ENCODE measurements at regions not wholly inside any gene's neighbourhood (a gene's known extent, or its start where the extent isn't known, plus 50 kb on each side); places are given as distances from the start of the nearest gene placed in this dataset.

DNA sequence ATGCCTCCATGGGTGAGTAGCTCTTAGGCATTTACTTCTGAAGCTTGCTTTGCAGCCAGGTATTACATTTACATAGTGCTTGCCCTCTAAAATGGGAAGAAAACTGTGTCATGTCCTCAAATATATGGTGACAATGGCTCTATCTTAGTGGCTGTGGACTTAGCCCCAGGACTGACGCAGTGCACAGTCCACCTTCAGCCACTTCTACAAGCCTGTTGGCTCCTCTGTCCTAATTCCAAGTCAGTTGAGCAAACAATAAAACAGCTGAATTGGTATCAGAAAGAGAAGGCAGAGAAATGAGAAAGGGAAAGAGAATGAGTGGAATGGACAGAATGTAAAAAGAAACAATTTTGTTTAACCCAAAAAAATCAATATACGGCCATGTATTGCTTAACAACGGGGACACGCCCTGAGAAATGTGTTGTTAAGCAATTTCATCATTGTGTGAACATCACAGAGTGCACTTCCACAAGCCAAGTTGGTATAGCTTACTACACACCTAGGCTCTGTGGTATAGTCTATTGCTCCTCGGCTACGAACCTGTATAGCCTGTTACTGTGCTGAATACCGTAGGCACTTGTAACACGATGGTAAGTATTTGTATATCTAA lies 93.5 kb downstream of the GRIN2B start:
- Histone ChIP-seq H3K18ac (ENCODE audit: low read length) (no peak overlapping the region), H3K79me1 (ENCODE audit: low read length) (no peaks in the 10 kb centered on the region), H2BK5ac (ENCODE audit: low read length) (no peak overlapping the region), H2BK120ac (ENCODE audit: low read depth, low read length) (no peak overlapping the region), H3K4me2 (ENCODE audit: low read length) (no peak overlapping the region), H3K4ac (ENCODE audit: low read depth, low read length) (no peak overlapping the region), H3K9ac (ENCODE audit: low read length) (no peak overlapping the region), H3K27me3 (ENCODE audit: insufficient read depth, low read length, poor library complexity) (no peaks in the 10 kb centered on the region), H3K4me3 (ENCODE audit: low read length) (no peak overlapping the region), H2AK5ac (ENCODE audit: low read length) (no peak overlapping the region), H3K36me3 (ENCODE audit: control insufficient read depth, insufficient read depth, low read length) (no peaks in the 10 kb centered on the region), H3K79me2 (ENCODE audit: control insufficient read depth, insufficient read depth, low read length) (no peaks in the 10 kb centered on the region), H3K56ac (ENCODE audit: low read length) (no peak overlapping the region), H3K27ac (ENCODE audit: low read depth, low read length) (no peak overlapping the region), H3K4me1 (ENCODE audit: control insufficient read depth, low read depth, low read length) (no peaks in the 10 kb centered on the region), H2BK15ac (replicated peaks; ENCODE audit: low read depth) (no peak overlapping the region), H4K5ac (ENCODE audit: low read length) (no peak overlapping the region), H4K8ac (ENCODE audit: low read depth, low read length) (no peak overlapping the region), H3K23ac (ENCODE audit: low read length) (no peak overlapping the region)
- no CpG with 5 or more reads among the region's 8 CpGs for WGBS (ENCODE audit: extremely low coverage, insufficient coverage, low lambda C conversion rate)
- no peak for DNase-seq

DNA sequence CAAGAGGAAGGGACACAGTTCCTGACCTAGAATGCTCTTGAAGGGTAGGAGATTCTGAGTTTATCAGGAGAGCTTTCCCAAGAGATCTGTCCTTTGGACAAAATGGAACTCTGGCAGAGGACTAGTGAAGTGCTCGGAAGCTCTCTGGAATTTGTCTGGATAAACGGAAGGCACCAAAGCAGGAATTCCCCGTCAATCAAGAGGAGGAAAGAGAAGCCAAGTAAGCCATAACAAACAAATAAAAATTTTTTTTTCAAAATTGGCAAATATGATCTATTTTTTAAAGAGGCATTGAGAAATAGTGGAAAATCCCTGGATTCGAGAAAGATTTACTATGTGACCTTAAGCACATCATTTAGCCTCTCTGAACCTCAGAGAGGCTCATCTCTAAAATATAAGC lies 99.2 kb downstream of the GRIN2B start:
- no peaks in the 10 kb centered on the region for H3K4me1 ChIP-seq (ENCODE audit: control insufficient read depth, low read depth, low read length)
- no peaks in the 10 kb centered on the region for H3K79me1 ChIP-seq (ENCODE audit: low read length)
- no peak overlapping the region for H3K9ac ChIP-seq (ENCODE audit: low read length)
- H4K5ac ChIP-seq (ENCODE audit: low read length): no peak overlapping the region
- no peak overlapping the region for H2BK15ac ChIP-seq (replicated peaks; ENCODE audit: low read depth)
- no peak overlapping the region for H3K23ac ChIP-seq (ENCODE audit: low read length)
- no peak overlapping the region for H2BK120ac ChIP-seq (ENCODE audit: low read depth, low read length)
- no CpG with 5 or more reads among the region's 4 CpGs for WGBS (ENCODE audit: extremely low coverage, insufficient coverage, low lambda C conversion rate)
- no peaks in the 10 kb centered on the region for H3K36me3 ChIP-seq (ENCODE audit: control insufficient read depth, insufficient read depth, low read length)
- H4K8ac ChIP-seq (ENCODE audit: low read depth, low read length): no peak overlapping the region
- no peak overlapping the region for H3K4me3 ChIP-seq (ENCODE audit: low read length)
- H2BK5ac ChIP-seq (ENCODE audit: low read length): no peak overlapping the region
- H2AK5ac ChIP-seq (ENCODE audit: low read length): no peak overlapping the region
- no peak for DNase-seq
- H3K56ac ChIP-seq (ENCODE audit: low read length): no peak overlapping the region
- H3K18ac ChIP-seq (ENCODE audit: low read length): no peak overlapping the region
- no peak overlapping the region for H3K4ac ChIP-seq (ENCODE audit: low read depth, low read length)
- H3K27me3 ChIP-seq (ENCODE audit: insufficient read depth, low read length, poor library complexity): no peaks in the 10 kb centered on the region
- no peaks in the 10 kb centered on the region for H3K79me2 ChIP-seq (ENCODE audit: control insufficient read depth, insufficient read depth, low read length)
- no peak overlapping the region for H3K4me2 ChIP-seq (ENCODE audit: low read length)
- no peak overlapping the region for H3K27ac ChIP-seq (ENCODE audit: low read depth, low read length)

DNA sequence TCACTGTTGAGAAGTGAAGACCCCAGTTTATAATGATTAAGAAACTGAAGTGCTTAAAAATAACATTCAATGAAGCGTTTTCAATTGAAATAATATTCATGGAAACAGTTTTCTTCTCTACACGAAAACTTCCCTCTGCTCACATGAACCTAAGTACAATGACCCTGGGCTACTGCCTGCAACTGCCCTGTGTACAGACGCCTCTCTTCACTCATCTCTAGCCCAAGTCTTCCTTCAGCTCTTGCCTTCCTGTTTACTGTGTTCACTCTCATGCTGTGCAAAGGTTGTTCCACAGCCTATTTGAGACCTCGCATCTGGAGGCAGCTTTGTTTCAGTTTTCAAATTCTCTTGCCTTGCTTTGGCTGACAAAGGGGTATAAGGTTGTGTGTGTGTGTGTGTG lies 100.8 kb downstream of the GRIN2B start:
- Histone ChIP-seq H3K4me2 (ENCODE audit: low read length) (no peak overlapping the region), H3K36me3 (ENCODE audit: control insufficient read depth, insufficient read depth, low read length) (no peaks in the 10 kb centered on the region), H3K27ac (ENCODE audit: low read depth, low read length) (no peak overlapping the region), H3K79me1 (ENCODE audit: low read length) (no peaks in the 10 kb centered on the region), H4K5ac (ENCODE audit: low read length) (no peak overlapping the region), H2BK15ac (replicated peaks; ENCODE audit: low read depth) (no peak overlapping the region), H3K79me2 (ENCODE audit: control insufficient read depth, insufficient read depth, low read length) (no peaks in the 10 kb centered on the region), H2BK120ac (ENCODE audit: low read depth, low read length) (no peak overlapping the region), H3K56ac (ENCODE audit: low read length) (no peak overlapping the region), H3K9ac (ENCODE audit: low read length) (no peak overlapping the region), H3K4me1 (ENCODE audit: control insufficient read depth, low read depth, low read length) (no peaks in the 10 kb centered on the region), H3K23ac (ENCODE audit: low read length) (no peak overlapping the region), H2BK5ac (ENCODE audit: low read length) (no peak overlapping the region), H3K18ac (ENCODE audit: low read length) (no peak overlapping the region), H3K4ac (ENCODE audit: low read depth, low read length) (no peak overlapping the region), H4K8ac (ENCODE audit: low read depth, low read length) (no peak overlapping the region), H2AK5ac (ENCODE audit: low read length) (no peak overlapping the region), H3K4me3 (ENCODE audit: low read length) (no peak overlapping the region), H3K27me3 (ENCODE audit: insufficient read depth, low read length, poor library complexity) (no peaks in the 10 kb centered on the region)
- no CpG with 5 or more reads among the region's 4 CpGs for WGBS (ENCODE audit: extremely low coverage, insufficient coverage, low lambda C conversion rate)
- no peak for DNase-seq

DNA sequence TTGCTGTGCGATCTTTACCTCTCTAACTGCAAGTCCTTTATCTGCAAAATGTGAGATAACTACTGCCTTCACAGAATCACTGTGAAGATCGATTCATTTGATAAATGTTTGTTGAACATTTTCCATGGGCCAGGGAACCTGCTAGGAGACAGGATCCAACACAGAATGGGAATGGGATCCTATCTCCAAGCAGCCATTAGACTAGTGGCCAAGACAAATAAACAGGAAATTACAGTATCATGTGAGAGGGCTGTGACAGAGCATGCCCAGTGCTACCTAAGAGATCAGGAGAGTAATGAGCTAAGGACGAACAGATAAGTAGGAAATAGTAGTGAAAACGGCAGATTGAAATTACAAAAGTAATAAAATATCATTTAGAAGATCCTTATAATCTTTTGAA lies 105.7 kb downstream of the GRIN2B start:
- Histone ChIP-seq H2AK5ac (ENCODE audit: low read length) (no peak overlapping the region), H2BK5ac (ENCODE audit: low read length) (no peak overlapping the region), H3K4me1 (ENCODE audit: control insufficient read depth, low read depth, low read length) (no peaks in the 10 kb centered on the region), H3K23ac (ENCODE audit: low read length) (no peak overlapping the region), H3K4me3 (ENCODE audit: low read length) (no peak overlapping the region), H2BK120ac (ENCODE audit: low read depth, low read length) (no peak overlapping the region), H3K79me1 (ENCODE audit: low read length) (no peaks in the 10 kb centered on the region), H3K4ac (ENCODE audit: low read depth, low read length) (no peak overlapping the region), H3K4me2 (ENCODE audit: low read length) (no peak overlapping the region), H3K9ac (ENCODE audit: low read length) (no peak overlapping the region), H2BK15ac (replicated peaks; ENCODE audit: low read depth) (no peak overlapping the region), H3K79me2 (ENCODE audit: control insufficient read depth, insufficient read depth, low read length) (no peaks in the 10 kb centered on the region), H3K18ac (ENCODE audit: low read length) (no peak overlapping the region), H4K8ac (ENCODE audit: low read depth, low read length) (no peak overlapping the region), H3K27ac (ENCODE audit: low read depth, low read length) (no peak overlapping the region), H3K56ac (ENCODE audit: low read length) (no peak overlapping the region), H4K5ac (ENCODE audit: low read length) (no peak overlapping the region), H3K36me3 (ENCODE audit: control insufficient read depth, insufficient read depth, low read length) (no peaks in the 10 kb centered on the region), H3K27me3 (ENCODE audit: insufficient read depth, low read length, poor library complexity) (no peaks in the 10 kb centered on the region)
- no CpG with 5 or more reads among the region's 4 CpGs for WGBS (ENCODE audit: extremely low coverage, insufficient coverage, low lambda C conversion rate)
- peak; percentile 61 for DNase-seq

DNA sequence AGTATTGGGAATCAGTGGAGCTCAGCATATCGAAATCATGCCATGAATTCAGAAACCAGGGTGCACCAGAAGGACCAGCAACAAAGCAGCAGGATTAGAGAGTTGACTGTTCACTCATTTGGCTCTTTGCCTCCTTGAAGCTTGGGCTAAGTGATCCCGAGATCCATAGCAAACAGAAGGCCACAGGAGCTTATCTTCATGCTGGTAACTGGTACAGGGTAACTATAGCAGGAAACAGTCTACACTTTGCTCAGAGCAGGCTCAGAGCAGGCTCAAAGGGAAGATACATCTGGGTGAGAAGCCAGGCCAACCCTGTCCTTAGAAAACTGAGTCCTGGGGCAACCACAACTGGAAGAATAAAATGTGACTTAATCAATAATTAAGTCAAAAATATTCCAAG lies 111.1 kb downstream of the GRIN2B start:
- Histone ChIP-seq H4K5ac (ENCODE audit: low read length) (no peak overlapping the region), H3K4me1 (ENCODE audit: control insufficient read depth, low read depth, low read length) (no peaks in the 10 kb centered on the region), H3K4me2 (ENCODE audit: low read length) (no peak overlapping the region), H3K27ac (ENCODE audit: low read depth, low read length) (no peak overlapping the region), H4K8ac (ENCODE audit: low read depth, low read length) (no peak overlapping the region), H3K27me3 (ENCODE audit: insufficient read depth, low read length, poor library complexity) (no peaks in the 10 kb centered on the region), H3K18ac (ENCODE audit: low read length) (no peak overlapping the region), H2BK5ac (ENCODE audit: low read length) (no peak overlapping the region), H2AK5ac (ENCODE audit: low read length) (no peak overlapping the region), H3K79me2 (ENCODE audit: control insufficient read depth, insufficient read depth, low read length) (no peaks in the 10 kb centered on the region), H3K79me1 (ENCODE audit: low read length) (no peaks in the 10 kb centered on the region), H2BK120ac (ENCODE audit: low read depth, low read length) (no peak overlapping the region), H3K56ac (ENCODE audit: low read length) (no peak overlapping the region), H3K23ac (ENCODE audit: low read length) (no peak overlapping the region), H3K36me3 (ENCODE audit: control insufficient read depth, insufficient read depth, low read length) (no peaks in the 10 kb centered on the region), H3K4me3 (ENCODE audit: low read length) (no peak overlapping the region), H3K9ac (ENCODE audit: low read length) (no peak overlapping the region), H2BK15ac (replicated peaks; ENCODE audit: low read depth) (no peak overlapping the region), H3K4ac (ENCODE audit: low read depth, low read length) (no peak overlapping the region)
- no peak for DNase-seq
- no CpG with 5 or more reads among the region's 2 CpGs for WGBS (ENCODE audit: extremely low coverage, insufficient coverage, low lambda C conversion rate)

DNA sequence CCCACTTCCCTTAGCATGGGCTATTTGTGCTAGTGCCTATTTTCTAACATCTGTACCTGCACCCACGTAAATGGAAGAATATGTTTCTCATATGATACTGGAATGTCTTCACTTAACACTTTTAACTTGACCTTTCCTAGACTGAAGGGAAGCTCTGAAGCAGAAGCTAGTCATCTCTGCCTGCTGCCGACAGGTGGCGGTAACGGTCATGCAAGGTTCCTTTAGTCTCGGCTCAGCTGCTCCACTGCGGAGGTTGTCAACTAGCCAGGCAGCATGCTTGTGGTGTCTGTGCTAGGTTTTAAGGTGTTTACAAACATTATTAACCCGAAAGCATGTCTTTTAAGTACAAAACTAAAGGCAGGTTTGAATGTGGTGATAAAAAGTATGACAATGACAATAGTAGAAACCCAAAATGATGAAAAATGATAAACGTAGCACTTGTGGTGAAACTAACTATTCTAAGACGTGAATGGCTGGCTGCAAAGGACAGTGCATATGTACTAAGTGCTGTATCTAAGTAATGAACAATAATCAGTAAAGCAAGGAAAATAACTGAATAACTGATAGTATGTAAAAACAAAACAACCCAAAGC lies 117.2 kb downstream of the GRIN2B start:
- H4K5ac ChIP-seq (ENCODE audit: low read length): no peak overlapping the region
- H3K4me3 ChIP-seq (ENCODE audit: low read length): no peak overlapping the region
- H3K79me2 ChIP-seq (ENCODE audit: control insufficient read depth, insufficient read depth, low read length): no peaks in the 10 kb centered on the region
- no peak overlapping the region for H3K56ac ChIP-seq (ENCODE audit: low read length)
- no peak overlapping the region for H3K27ac ChIP-seq (ENCODE audit: low read depth, low read length)
- no peak overlapping the region for H3K9ac ChIP-seq (ENCODE audit: low read length)
- H3K36me3 ChIP-seq (ENCODE audit: control insufficient read depth, insufficient read depth, low read length): no peaks in the 10 kb centered on the region
- DNase-seq: peak; percentile 83
- H3K4me1 ChIP-seq (ENCODE audit: control insufficient read depth, low read depth, low read length): no peaks in the 10 kb centered on the region
- no peaks in the 10 kb centered on the region for H3K27me3 ChIP-seq (ENCODE audit: insufficient read depth, low read length, poor library complexity)
- no peak overlapping the region for H2BK5ac ChIP-seq (ENCODE audit: low read length)
- H3K79me1 ChIP-seq (ENCODE audit: low read length): no peaks in the 10 kb centered on the region
- no peak overlapping the region for H3K4ac ChIP-seq (ENCODE audit: low read depth, low read length)
- H2BK120ac ChIP-seq (ENCODE audit: low read depth, low read length): no peak overlapping the region
- no peak overlapping the region for H3K4me2 ChIP-seq (ENCODE audit: low read length)
- no peak overlapping the region for H3K18ac ChIP-seq (ENCODE audit: low read length)
- no CpG with 5 or more reads among the region's 9 CpGs for WGBS (ENCODE audit: extremely low coverage, insufficient coverage, low lambda C conversion rate)
- H3K23ac ChIP-seq (ENCODE audit: low read length): no peak overlapping the region
- no peak overlapping the region for H4K8ac ChIP-seq (ENCODE audit: low read depth, low read length)
- no peak overlapping the region for H2BK15ac ChIP-seq (replicated peaks; ENCODE audit: low read depth)
- no peak overlapping the region for H2AK5ac ChIP-seq (ENCODE audit: low read length)
